Neural crest cell (in vitro differentiated cells): ENCODE measurements at regions not wholly inside any gene's neighbourhood (a gene's known extent, or its start where the extent isn't known, plus 50 kb on each side); places are given as distances from the start of the nearest gene placed in this dataset.
A peak's percentile ranks its signal among the peaks of the same experiment; 100 is the strongest.

ENCODE experiments used
- DNase-seq: peaks from one replicate; pipeline ENCODE4 v3.0.0; 2021; ENCODE audit warnings: low read depth, mixed read lengths, low spot score
- H3K27ac Mint-ChIP-seq: one replicate; pipeline ENCODE4 v1.8.0; 2021; ENCODE audit warnings: mild to moderate bottlenecking, mixed read lengths; ENCODE audit not compliant: unreplicated experiment
- H3K27me3 Mint-ChIP-seq: 2 replicates; pipeline ENCODE4 v1.8.0; 2021; ENCODE audit warnings: low read depth, mild to moderate bottlenecking, mixed read lengths
- H3K36me3 Mint-ChIP-seq: 2 replicates; pipeline ENCODE4 v1.8.0; 2021; ENCODE audit warnings: low read depth, mild to moderate bottlenecking, mixed read lengths
- H3K4me1 Mint-ChIP-seq: 2 replicates; pipeline ENCODE4 v1.8.0; 2021; ENCODE audit warnings: mixed read lengths
- H3K4me3 Mint-ChIP-seq: one replicate; pipeline ENCODE4 v1.8.0; 2021; ENCODE audit warnings: mild to moderate bottlenecking, mixed read lengths
- H3K9me3 Mint-ChIP-seq: 2 replicates; pipeline ENCODE4 v1.8.0; 2021; ENCODE audit warnings: mixed read lengths
- TF ChIP-seq, protein P1 (sequence below): fragments of 200-600 bp; sonication (generic); conservative IDR thresholded peaks from 2 replicates; pipeline ENCODE4 v1.5.0; 2021; ENCODE audit warnings: antibody characterized with exemption, mild to moderate bottlenecking

GRCh38 chr16:62597875-62598274 lies 561.6 kb upstream of the CDH8 start:
- TF ChIP-seq, protein P1, sequence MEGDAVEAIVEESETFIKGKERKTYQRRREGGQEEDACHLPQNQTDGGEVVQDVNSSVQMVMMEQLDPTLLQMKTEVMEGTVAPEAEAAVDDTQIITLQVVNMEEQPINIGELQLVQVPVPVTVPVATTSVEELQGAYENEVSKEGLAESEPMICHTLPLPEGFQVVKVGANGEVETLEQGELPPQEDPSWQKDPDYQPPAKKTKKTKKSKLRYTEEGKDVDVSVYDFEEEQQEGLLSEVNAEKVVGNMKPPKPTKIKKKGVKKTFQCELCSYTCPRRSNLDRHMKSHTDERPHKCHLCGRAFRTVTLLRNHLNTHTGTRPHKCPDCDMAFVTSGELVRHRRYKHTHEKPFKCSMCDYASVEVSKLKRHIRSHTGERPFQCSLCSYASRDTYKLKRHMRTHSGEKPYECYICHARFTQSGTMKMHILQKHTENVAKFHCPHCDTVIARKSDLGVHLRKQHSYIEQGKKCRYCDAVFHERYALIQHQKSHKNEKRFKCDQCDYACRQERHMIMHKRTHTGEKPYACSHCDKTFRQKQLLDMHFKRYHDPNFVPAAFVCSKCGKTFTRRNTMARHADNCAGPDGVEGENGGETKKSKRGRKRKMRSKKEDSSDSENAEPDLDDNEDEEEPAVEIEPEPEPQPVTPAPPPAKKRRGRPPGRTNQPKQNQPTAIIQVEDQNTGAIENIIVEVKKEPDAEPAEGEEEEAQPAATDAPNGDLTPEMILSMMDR = no peak
- H3K27me3 Mint-ChIP-seq = no peaks in the 10 kb centered on the region
- H3K4me1 Mint-ChIP-seq = peaks cover 26% of the 10 kb centered on the region
- DNase-seq = no peak
- H3K9me3 Mint-ChIP-seq = no peaks in the 10 kb centered on the region
- H3K4me3 Mint-ChIP-seq = no peak overlapping the region
- no peak overlapping the region for H3K27ac Mint-ChIP-seq
- no peaks in the 10 kb centered on the region for H3K36me3 Mint-ChIP-seq

DNA sequence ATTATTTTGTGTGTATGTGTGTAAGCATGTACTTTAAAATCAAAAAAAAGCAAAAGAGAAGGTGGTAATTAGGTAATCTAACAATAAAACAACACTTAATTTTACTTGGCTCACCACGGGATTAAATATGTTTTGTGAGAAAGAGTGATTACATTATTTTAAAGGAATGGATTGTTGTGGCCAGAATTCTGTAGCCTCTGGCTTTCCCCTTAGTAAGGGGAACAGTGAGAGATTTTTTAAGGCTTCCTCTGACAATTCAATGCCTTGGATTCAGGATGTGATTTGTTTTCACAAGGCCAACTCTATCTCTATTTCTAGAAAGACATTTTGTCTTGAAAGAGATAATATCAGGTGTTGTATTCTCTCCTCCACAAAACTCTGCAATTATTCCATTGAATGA lies 560.3 kb upstream of the CDH8 start:
- Mint-ChIP-seq H3K4me3 (no peak overlapping the region), H3K9me3 (no peaks in the 10 kb centered on the region), H3K27ac (no peak overlapping the region), H3K36me3 (no peaks in the 10 kb centered on the region), H3K27me3 (no peaks in the 10 kb centered on the region), H3K4me1 (peaks cover 26% of the 10 kb centered on the region)
- DNase-seq = no peak
- TF ChIP-seq, protein P1 = no peak

- no peaks in the 10 kb centered on the region for H3K36me3 Mint-ChIP-seq
- no peak overlapping the region for H3K4me3 Mint-ChIP-seq
- peaks cover 26% of the 10 kb centered on the region for H3K4me1 Mint-ChIP-seq
- H3K27me3 Mint-ChIP-seq = no peaks in the 10 kb centered on the region
- DNase-seq = no peak
- no peaks in the 10 kb centered on the region for H3K9me3 Mint-ChIP-seq
- TF ChIP-seq, protein P1 = no peak
- H3K27ac Mint-ChIP-seq = peak overlapping the region; percentile 35
Observed at GRCh38 chr16:62596125-62596524, 559.9 kb upstream of the CDH8 start.

DNA sequence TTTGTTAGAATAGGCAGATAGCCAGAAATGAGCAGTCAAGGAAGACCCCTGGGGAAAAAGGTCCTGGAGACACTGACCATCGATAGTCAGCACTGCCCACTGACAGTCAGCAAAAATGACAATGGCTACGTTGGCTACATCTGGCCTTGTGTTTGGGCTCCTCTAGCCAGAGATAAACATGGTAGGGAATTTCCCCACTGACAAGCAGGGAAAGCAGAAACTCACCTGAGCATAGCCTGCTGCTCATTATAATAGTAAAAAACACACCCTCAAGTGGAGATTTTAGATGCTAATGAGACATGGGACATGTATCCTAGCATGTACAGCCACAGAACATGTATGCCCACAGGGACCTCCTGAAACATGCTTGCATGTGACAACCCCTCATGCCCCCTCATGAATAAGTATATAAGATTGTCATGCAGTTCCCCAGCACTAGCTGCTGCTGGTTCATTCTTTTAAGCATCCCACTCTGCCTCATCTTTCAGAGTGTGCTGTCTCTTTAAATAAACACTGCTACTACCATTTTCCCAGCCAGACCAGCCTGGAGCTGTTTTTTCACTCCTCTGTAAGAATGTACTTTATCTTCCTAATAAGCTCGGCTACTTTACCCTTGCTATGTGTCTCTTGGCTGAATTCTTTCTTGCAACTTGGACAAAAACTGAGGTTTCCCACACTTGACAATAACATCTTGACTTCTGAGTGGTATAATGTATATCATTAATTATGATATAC lies 550.1 kb upstream of the CDH8 start:
- Mint-ChIP-seq H3K4me3 (no peak overlapping the region), H3K36me3 (peaks cover 5% of the 10 kb centered on the region), H3K27me3 (no peaks in the 10 kb centered on the region), H3K9me3 (peaks cover 4% of the 10 kb centered on the region), H3K27ac (no peak overlapping the region), H3K4me1 (peaks cover 27% of the 10 kb centered on the region)
- no peak for DNase-seq
- TF ChIP-seq, protein P1 = no peak

DNA sequence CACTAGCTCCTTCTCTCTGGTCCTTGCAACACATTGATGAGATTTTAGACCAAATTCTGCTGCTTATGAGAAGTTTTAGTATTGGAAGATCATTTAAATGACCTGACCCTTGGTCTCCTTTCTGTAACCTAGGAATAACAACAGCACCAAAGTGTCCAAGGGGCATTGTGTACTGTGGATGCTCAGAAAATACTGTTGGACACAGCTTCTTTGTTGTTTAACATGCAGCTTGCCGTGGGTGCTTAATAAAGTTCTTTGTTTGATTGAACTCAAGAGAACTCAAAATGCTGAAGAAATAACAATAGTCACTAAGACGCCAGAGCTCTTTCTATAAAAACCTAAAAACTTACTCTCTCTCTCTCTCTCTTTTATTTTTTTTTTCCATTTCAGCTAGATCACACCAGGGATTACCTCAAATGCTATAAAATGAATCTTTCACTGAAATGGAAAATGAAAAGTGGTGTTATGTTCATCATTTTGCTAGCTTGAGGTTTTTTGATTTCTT lies 548.9 kb upstream of the CDH8 start:
- Mint-ChIP-seq H3K4me1 (peaks cover 27% of the 10 kb centered on the region), H3K36me3 (peaks cover 5% of the 10 kb centered on the region), H3K27ac (peak overlapping the region; percentile 9), H3K4me3 (no peak overlapping the region), H3K27me3 (no peaks in the 10 kb centered on the region), H3K9me3 (peaks cover 4% of the 10 kb centered on the region)
- TF ChIP-seq, protein P1 = no peak
- DNase-seq = no peak
